Left ventricle myocardium inferior (tissue), 1 donor: ENCODE measurements at regions not wholly inside any gene's neighbourhood (a gene's known extent, or its start where the extent isn't known, plus 50 kb on each side); places are given as distances from the start of the nearest gene placed in this dataset.

Experiments used
- DNase-seq: peaks from one replicate; pipeline ENCODE4 v3.0.0-alpha.2; 2020
- H3K27ac ChIP-seq: fragments of 200-600 bp; replicated peaks from 2 replicates; pipeline ENCODE4 v1.8.0; 2021
- H3K27me3 ChIP-seq: fragments of 200-600 bp; 2 replicates; pipeline ENCODE4 v1.8.0; 2021; ENCODE audit warnings: low read depth
- H3K36me3 ChIP-seq: fragments of 200-600 bp; 2 replicates; pipeline ENCODE4 v1.8.0; 2021
- H3K4me1 ChIP-seq: fragments of 200-600 bp; 2 replicates; pipeline ENCODE4 v1.8.0; 2021
- H3K4me3 ChIP-seq: fragments of 200-600 bp; 2 replicates; pipeline ENCODE4 v1.8.0; 2021; ENCODE audit warnings: mild to moderate bottlenecking, moderate library complexity
- H3K9me3 ChIP-seq: fragments of 200-600 bp; replicated peaks from 2 replicates; pipeline ENCODE4 v1.8.0; 2021
- intact Hi-C: fragments of 100-400 bp; cut with micrococcal nuclease; formaldehyde crosslinking; loops from one replicate; pipeline ENCODE4 v1.11.0; 2022
- TF ChIP-seq, protein P1 (sequence below): fragments of 200-600 bp; IDR thresholded peaks from 2 replicates; pipeline ENCODE4 v1.8.0; 2021; ENCODE audit warnings: antibody characterized with exemption, mild to moderate bottlenecking, borderline replicate concordance
- donor health status: DM: no; HTN: yes; CAD: no; lungs with severe emphysema.

DNA sequence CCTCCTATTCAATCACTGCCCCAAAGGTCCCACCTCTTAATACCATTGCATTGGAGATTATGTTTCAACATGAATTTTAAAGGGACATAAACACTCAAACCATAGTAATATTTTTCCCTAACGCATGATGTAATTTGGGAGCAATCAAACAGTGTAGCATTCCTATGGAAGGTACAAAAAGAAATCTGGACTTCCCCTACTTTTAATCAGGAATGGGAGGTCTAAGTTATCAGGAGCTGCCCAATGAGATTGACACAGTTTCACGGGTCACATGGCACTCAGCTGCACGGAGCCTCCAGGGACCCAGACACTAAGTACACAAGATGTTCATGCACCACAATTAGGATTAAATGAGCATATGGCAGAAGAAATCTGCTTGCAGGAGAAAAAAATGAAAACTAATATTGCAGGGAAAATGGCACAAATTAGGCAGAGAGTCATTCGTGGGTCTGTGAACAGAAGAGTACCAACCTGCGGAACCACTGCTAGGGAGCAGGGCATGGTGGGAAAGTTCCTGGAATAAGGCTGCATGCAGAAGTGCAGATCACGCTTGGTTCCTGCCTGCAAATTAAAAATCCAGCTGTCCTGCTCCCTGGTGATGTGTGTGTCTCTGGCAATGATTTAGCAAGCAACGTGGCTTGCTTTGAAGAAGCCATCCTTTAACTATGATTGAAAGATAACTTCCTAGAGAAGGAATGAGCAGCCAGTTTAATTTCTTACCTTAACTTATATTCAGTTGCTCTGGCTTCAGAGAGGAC lies 326.6 kb upstream of the ID2 start:
- TF ChIP-seq, protein P1, sequence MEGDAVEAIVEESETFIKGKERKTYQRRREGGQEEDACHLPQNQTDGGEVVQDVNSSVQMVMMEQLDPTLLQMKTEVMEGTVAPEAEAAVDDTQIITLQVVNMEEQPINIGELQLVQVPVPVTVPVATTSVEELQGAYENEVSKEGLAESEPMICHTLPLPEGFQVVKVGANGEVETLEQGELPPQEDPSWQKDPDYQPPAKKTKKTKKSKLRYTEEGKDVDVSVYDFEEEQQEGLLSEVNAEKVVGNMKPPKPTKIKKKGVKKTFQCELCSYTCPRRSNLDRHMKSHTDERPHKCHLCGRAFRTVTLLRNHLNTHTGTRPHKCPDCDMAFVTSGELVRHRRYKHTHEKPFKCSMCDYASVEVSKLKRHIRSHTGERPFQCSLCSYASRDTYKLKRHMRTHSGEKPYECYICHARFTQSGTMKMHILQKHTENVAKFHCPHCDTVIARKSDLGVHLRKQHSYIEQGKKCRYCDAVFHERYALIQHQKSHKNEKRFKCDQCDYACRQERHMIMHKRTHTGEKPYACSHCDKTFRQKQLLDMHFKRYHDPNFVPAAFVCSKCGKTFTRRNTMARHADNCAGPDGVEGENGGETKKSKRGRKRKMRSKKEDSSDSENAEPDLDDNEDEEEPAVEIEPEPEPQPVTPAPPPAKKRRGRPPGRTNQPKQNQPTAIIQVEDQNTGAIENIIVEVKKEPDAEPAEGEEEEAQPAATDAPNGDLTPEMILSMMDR: no peak
- no peak for DNase-seq
- H3K4me3 ChIP-seq: no peak overlapping the region
- no peaks in the 10 kb centered on the region for H3K36me3 ChIP-seq
- H3K4me1 ChIP-seq: no peaks in the 10 kb centered on the region
- peaks cover 3% of the 10 kb centered on the region for H3K9me3 ChIP-seq
- intact Hi-C loops: no loop called here
- no peak overlapping the region for H3K27ac ChIP-seq
- H3K27me3 ChIP-seq: no peaks in the 10 kb centered on the region

DNA sequence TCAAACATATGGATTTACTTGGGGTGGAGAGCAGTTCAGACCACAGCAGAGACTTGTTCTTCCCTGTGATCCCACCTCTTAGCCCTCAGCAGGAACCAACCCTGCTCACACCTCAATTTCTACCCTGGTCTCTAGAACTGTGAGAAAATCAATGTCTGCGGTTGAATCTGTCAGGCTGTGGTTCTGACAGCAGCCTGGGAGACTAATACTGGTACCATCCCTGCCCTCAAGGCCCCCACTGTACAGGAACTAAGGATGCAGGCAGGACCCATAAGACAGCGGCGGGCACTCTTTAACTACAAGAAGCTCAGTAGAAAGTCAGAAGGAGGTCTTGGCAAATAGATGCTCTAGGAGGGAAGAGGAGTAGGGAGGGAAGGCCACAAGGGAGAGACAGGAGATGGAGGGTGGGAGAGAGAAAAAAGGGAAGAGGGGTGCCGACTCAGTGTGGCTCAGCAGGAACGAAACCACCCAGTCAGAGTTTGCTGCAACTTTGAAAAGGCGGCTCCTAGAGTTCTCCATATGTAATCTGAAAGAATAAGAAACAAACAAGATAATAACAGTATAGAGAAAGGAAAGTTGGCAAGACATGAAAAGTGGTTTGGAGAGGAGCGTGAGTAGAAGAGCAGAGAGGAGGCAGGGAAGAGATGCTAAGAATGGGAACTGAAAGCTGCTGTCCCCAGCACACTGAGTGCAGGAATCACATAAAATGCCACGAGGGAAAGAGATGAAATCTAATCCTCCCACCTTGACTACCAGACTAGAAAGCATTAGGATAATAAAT lies 323.9 kb upstream of the ID2 start:
- Histone ChIP-seq H3K9me3 (peaks cover 3% of the 10 kb centered on the region), H3K36me3 (no peaks in the 10 kb centered on the region), H3K4me1 (no peaks in the 10 kb centered on the region), H3K27me3 (no peaks in the 10 kb centered on the region), H3K27ac (no peak overlapping the region), H3K4me3 (no peak overlapping the region)
- TF ChIP-seq, protein P1: no peak
- intact Hi-C loops: no loop called here
- DNase-seq: no peak

DNA sequence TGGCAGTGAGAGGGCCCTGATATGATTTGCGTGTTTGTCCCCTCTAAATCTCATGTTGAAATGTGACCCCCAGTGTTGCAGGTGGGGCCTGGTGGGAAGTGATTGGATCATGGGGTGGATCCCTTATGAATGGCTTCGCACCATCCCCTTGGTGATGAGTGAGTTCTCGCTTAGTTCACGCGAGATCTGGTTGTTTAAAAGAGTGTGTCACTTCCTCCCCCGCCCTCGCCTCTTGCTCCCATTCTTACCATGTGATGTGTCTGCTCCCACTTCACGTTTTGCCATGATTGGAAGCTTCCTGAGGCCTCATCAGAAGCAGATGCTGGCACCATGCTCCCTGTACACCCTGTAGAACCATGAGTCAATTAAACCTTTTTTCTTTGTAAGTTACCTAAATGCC lies 319.9 kb upstream of the ID2 start:
- intact Hi-C loops: no loop called here
- no peaks in the 10 kb centered on the region for H3K9me3 ChIP-seq
- no peak overlapping the region for H3K27ac ChIP-seq
- TF ChIP-seq, protein P1: no peak
- H3K4me3 ChIP-seq: no peak overlapping the region
- no peaks in the 10 kb centered on the region for H3K4me1 ChIP-seq
- no peak for DNase-seq
- H3K27me3 ChIP-seq: no peaks in the 10 kb centered on the region
- H3K36me3 ChIP-seq: no peaks in the 10 kb centered on the region

DNA sequence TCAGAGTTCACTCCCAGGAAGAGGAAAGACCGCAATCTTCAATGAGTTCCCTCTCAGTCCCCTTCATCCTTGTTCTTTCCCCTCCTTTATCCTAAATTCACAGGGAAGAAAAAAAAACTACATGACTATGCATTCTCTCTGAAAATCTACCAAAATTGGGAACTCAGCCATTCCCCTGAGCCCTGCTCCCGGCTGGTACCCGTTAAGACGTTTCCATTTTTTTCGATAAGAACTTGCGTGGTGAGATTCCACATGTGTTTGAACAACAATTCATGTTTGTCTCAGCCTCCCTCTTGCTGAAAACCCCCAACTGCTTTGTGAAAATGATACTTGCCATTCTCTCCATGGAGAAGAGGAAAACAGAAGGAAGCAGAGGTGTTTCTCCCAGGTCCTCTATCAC lies 318.7 kb upstream of the ID2 start:
- TF ChIP-seq, protein P1: no peak
- intact Hi-C loops: no loop called here
- no peaks in the 10 kb centered on the region for H3K4me1 ChIP-seq
- no peak overlapping the region for H3K27ac ChIP-seq
- H3K9me3 ChIP-seq: no peaks in the 10 kb centered on the region
- H3K4me3 ChIP-seq: no peak overlapping the region
- H3K27me3 ChIP-seq: no peaks in the 10 kb centered on the region
- no peaks in the 10 kb centered on the region for H3K36me3 ChIP-seq
- DNase-seq: no peak

DNA sequence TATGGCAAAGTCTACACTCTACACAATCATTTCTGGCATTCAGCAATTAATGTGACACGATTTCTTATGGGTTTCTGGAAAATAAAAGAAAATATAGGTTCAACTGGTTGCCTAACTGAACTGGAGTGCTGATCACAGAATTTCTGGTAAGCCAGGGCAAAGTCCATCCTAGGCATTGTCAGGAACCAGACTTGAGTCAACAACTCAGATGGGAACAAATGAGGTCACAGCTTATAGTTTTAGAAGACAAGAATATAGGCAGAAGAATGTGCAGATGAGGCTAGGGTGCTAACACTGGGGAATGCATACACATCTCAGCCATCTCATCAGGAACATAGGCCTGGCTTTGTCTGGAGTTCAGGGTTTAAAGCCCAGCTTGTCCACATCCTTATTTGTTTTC lies 317.2 kb upstream of the ID2 start:
- intact Hi-C loops: no loop called here
- H3K4me1 ChIP-seq: no peaks in the 10 kb centered on the region
- H3K9me3 ChIP-seq: no peaks in the 10 kb centered on the region
- no peak for DNase-seq
- no peaks in the 10 kb centered on the region for H3K36me3 ChIP-seq
- H3K4me3 ChIP-seq: no peak overlapping the region
- TF ChIP-seq, protein P1: no peak
- no peaks in the 10 kb centered on the region for H3K27me3 ChIP-seq
- H3K27ac ChIP-seq: no peak overlapping the region
